ENCODE measurements at regions not wholly inside any gene's neighbourhood (a gene's known extent, or its start where the extent isn't known, plus 50 kb on each side); places are given as distances from the start of the nearest gene placed in this dataset.

- TF ChIP-seq, protein P1, sequence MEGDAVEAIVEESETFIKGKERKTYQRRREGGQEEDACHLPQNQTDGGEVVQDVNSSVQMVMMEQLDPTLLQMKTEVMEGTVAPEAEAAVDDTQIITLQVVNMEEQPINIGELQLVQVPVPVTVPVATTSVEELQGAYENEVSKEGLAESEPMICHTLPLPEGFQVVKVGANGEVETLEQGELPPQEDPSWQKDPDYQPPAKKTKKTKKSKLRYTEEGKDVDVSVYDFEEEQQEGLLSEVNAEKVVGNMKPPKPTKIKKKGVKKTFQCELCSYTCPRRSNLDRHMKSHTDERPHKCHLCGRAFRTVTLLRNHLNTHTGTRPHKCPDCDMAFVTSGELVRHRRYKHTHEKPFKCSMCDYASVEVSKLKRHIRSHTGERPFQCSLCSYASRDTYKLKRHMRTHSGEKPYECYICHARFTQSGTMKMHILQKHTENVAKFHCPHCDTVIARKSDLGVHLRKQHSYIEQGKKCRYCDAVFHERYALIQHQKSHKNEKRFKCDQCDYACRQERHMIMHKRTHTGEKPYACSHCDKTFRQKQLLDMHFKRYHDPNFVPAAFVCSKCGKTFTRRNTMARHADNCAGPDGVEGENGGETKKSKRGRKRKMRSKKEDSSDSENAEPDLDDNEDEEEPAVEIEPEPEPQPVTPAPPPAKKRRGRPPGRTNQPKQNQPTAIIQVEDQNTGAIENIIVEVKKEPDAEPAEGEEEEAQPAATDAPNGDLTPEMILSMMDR (IDR thresholded peaks at IDR 0.05), result no peak
- TF ChIP-seq, protein P2, sequence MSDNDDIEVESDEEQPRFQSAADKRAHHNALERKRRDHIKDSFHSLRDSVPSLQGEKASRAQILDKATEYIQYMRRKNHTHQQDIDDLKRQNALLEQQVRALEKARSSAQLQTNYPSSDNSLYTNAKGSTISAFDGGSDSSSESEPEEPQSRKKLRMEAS (CRISPR knock-in tag; IDR thresholded peaks at IDR 0.05), result no peak
- TF ChIP-seq TEAD4 (CRISPR knock-in tag; IDR thresholded peaks at IDR 0.05) (no peak), ATF1 (CRISPR knock-in tag; IDR thresholded peaks at IDR 0.05) (no peak)
Observed at GRCh38 chr3:110929816-110930215, 141.8 kb upstream of the NECTIN3 start.

Data from WTC11 (cell line).